Adipose tissue (tissue), 3 donors: ENCODE measurements at regions not wholly inside any gene's neighbourhood (a gene's known extent, or its start where the extent isn't known, plus 50 kb on each side); places are given as distances from the start of the nearest gene placed in this dataset.
"Not testable (repeated sequence)": the region's sequence is repeated elsewhere in the genome, so short reads cannot be mapped to it uniquely, and the experiment has no call there.

Source experiments
- H3K27ac ChIP-seq: one replicate; pipeline ENCODE4 v1.5.1; 2013; ENCODE audit warnings: low read depth, low read length
- WGBS, 3 donors: extraction: QIAGEN DNeasy Blood & Tissue Kit; methylation state at CpG; one replicate each; pipeline ENCODE4 v1.1.7; 2013; 5-methylcytosine and 5-hydroxymethylcytosine counted together
- donor health status: healthy with polysubstance abuse.
- donor health status: Bipolar disorder and iron deficiency.
- donor health status: healthy.

DNA sequence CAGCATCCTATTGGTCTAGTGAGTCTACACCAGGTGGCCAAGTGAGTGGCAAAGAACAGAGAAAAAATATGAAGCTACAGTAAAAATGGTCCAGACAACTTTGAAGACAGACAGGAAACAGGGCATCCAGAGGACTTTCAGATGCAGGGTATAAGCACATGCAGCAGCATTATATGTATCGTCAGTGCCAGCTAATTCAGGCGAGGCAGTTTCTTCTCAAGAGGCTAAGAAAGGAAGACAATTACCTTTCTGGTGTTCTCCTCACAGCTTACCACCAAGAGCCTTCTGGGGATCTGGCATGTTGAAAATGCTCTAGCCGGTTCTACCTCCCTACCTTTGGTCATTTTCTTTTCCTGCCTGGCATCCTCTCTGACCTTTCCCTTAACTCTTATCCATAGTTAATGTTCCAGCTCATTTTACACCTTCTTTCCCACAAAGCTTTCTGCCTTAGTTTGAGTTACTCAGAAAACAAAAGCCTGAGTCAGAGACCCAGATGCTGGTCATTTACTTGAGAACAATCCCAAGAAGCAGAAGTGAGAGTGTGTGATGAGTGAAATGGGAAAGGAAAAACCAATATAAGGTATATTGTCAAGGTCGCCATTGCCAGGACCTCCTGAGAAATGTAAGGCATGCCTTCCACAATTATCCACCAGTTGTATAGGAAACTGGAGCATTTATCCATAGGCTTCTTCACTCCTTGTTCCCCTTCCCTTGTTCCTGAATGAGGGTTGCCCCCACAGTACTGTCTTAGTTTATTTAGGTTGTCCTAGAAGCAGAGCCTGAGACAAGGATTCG lies 444.1 kb downstream of the PLPP3 start:
- 87% methylated on average over 5 of the region's 5 CpGs for WGBS, 3 donors
- no peak overlapping the region for H3K27ac ChIP-seq

DNA sequence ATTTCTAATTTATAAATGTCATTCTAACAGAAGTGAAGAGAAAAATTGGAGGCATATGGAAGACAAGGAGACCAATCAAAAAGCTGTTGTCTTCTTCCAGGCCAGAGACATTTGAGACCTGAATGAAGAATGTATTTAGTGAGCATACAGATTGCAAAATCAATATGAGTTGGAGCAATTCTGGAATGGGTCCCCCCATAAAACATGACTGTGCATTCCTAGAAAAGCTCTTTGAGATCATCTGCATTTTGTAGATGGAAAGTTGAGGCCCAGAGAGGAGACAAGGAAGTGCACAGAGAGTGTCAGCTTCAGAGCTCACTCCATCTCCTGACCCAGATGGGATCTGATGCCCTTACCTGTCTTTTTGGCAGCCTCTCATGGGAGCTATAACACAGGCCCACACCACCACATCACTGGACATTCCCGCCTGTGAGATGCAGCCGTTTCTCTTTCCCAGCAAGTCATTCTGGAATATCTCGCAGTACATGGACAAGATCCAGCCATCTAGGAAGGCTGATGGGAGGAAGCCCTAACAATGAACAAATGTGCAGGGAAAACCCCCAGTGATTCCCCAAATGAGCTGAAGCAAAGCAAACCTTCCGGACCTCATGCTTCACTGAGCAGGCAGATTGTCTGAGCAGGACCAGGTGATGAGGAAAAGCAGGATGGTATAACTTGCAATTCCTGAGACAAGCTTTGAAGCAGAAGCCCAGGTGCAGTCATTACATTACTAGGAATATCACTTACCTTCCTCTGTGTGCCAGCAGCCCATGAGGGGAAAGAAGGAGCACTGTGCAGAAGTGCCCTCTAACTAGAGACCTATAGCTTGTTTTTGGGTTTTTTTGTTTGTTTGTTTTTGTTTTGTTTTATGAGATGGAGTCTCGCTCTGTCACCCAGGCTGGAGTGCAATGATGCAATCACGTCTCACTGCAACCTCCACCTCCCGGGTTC lies 445.6 kb downstream of the PLPP3 start:
- H3K27ac ChIP-seq, result no peak overlapping the region
- 78 to 90% (median 84%) methylated on average over 7 of the region's 7 CpGs for WGBS, 3 donors

DNA sequence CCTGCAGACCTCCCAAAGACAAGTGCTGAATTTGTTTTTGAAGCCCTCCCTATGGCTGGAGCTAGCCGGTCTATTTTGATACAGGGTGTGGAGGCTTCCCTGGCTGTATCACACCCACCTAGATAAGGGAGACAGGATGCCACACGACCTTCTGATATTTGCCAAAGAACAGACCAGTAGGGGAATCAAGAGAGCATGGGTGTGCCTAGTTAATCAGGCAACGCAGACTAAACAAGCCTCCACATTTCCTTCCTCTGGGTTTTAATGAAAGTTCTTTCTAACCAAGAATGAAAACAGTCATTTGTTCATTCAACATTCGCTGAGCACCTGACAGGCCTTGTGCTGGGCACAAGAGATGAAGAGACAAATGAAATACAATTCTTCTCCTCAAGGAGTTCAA lies 446.8 kb downstream of the PLPP3 start:
- no peak overlapping the region for H3K27ac ChIP-seq
- 31 to 63% (median 46%) methylated on average over 4 of the region's 4 CpGs for WGBS, 3 donors

DNA sequence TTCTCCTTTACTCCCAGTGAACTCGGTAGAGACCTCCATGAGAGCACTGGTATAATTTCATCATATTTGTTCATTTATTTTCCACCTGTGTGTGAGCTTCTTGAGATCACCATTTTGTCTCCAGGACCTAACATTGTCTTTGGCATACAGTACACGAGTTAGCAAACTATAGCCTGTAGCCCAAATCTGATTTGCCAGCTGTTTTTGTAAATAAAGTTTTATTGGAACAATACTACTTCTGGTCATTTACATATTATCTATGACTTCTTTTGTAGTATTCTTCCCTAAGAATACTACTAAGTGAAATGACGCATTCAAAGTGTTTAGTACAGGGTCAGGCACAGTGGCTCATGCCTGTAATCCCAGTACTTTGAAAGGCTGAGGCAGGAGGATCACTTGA lies 449.5 kb downstream of the PLPP3 start:
- H3K27ac ChIP-seq, result no peak overlapping the region
- WGBS, 3 donors, result 68 to 91% (median 91%) methylated on average over 3 of the region's 3 CpGs

DNA sequence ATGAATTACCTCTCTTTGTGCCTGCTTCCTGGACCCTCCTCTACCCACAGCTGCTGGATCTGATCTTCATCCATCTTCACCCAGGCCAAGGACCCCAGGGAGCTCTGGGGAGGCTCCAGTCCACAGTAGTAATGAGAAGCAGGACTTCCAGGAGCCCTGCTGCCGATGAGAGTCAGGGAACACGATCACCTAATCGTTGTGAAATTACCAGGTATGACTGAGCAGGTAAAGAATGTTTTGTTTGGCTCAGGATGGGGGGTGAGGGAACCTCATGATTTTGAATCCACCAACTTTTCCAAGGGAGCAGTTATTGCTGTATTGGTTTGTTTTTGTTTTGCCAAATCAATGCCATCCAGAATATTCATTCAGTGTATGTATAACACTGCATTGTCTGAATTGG lies 454.0 kb downstream of the PLPP3 start:
- no peak overlapping the region for H3K27ac ChIP-seq
- 88 to 95% (median 88%) methylated on average over 3 of the region's 3 CpGs for WGBS, 3 donors

DNA sequence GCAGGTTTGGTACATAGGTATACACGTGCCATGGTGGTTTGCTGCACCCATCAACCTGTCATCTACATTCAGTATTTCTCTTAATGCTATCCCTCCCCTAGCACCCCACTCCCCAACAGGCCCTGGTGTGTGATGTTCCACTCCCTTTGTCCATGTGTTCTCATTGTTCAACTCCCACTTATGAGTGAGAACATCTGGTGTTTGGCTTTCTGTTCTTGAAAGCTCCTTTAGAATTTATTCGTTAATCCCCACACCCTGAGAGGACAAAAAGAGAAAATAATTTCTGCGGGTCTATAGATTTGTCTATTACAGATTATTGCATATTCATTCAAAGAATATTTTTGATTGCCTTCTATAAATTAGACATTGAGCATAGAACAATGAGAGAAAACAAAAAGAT lies 455.5 kb downstream of the PLPP3 start:
- whole genome bisulfite sequencing, 3 donors, result 81 to 92% (median 82%) methylated on average over 3 of the region's 3 CpGs
- H3K27ac ChIP-seq, result no peak overlapping the region

DNA sequence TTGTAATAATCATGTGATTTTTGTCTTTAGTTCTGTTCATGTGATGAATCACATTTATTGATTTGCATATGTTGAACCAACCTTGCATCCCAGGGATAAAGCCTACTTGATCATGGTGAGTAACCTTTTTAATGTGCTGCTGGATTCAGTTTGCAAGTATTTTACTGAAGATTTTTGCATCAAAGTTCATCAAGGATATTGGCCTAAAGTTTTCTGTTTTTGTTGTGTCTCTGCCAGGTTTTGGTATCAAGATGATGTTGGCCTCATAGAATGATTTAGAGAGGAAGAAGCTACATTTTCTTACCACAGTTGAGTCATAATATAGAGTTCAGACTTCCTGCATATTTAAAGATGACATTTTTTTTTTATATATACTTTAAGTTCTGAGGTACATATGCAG lies 455.9 kb downstream of the PLPP3 start:
- H3K27ac ChIP-seq, result no peak overlapping the region

DNA sequence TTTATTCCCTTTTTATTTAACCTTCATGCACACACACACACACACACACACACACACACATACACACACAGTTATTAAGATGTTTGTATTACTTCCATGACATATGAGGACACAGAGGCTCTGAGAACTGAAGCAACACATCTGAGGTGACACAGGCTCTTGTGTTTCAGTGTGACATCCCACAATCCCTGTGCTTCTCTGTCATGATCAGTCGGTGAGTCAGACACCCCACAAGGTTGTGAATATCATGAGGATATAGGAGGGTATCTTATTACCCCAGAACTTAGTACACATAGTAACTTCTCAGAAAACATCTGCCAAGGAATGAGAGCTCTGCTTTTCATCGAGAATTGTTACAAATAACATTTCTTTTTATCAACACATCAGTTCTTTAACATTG lies 459.3 kb downstream of the PLPP3 start:
- no peak overlapping the region for H3K27ac ChIP-seq
- WGBS, 3 donors, result 59 to 84% (median 78%) methylated on average over 2 of the region's 2 CpGs

DNA sequence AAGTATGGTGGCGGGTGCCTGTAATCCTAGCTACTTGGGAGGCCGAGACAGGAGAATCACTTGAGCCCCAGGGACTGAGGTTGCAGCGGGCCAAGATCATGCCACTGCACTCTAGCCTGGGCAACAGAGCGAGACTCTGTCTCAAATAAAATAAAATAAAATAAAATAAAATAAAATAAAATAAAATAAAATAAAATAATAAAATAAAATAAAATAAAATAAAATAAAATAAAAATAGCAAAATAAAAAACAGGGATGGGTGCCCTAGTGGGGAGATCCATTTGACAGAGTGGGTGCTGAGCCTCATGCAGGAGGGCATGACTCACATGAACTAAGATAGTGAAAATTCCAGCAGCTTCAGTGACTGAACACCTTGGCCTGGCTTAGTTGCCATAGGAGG lies 460.7 kb downstream of the PLPP3 start:
- 93 to 97% (median 95%) methylated on average over 4 of the region's 4 CpGs for WGBS, 3 donors
- not testable (repeated sequence) for H3K27ac ChIP-seq

DNA sequence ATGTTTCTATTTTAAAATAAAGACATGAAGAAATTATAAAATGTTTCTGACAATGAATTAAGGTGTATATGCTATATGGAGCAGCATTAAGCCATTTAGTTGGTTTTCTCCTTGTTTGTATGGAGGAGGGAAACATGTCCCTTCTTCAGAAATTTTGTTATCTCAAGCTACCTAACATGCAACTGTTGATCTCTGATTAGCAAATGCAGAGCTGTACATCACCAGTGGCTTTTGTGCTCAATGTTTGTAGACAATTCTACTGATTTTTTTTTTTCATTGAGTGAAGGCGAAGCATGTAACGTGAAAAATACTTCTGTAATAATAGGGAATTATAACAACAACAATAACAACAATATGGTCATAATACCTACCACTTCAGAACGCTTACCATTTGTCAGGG lies 463.7 kb downstream of the PLPP3 start:
- WGBS, 3 donors, result 88 to 92% (median 91%) methylated on average over 3 of the region's 3 CpGs
- no peak overlapping the region for H3K27ac ChIP-seq

DNA sequence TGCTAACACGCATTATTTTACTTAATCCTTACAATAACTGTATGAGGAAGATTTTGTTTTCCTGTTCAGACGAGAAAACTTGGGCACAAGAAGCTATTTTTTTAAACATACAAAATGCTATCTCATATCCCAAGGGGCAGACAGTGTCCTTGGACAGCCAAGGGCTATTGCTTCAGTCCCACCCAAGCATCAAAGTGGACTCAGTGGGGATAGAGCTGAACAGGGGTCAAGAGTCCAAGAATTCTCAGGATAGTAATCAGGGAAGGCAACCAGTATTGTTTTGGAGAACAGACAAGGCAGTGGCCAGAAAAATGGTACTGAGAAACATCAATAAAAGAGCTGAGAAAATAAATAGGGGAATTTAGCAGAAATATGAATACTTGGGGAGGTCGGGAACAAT lies 465.7 kb downstream of the PLPP3 start:
- H3K27ac ChIP-seq, result no peak overlapping the region

DNA sequence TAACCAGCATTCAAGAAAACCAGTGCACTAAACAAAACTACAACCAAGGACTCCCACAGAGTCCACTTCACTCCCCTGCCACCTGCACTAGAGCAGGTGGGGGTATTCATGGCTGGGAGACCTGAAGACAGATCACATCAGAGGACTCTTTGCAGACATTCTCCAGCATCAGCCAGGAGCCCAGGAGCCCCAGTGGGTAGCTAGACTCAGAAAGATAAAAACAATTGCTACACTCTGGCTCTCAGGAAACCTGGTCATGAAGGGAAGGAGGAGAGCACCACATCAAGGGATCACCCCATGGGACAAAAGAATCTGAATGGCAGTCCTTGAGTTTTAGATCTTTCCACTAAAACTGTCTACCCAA lies 472.1 kb downstream of the PLPP3 start:
- no peak overlapping the region for H3K27ac ChIP-seq

More for the DNA sequence above, 465.7 kb downstream of the PLPP3 start:
- WGBS, 3 donors, result 66 to 74% (median 71%) methylated on average over 3 of the region's 3 CpGs

DNA sequence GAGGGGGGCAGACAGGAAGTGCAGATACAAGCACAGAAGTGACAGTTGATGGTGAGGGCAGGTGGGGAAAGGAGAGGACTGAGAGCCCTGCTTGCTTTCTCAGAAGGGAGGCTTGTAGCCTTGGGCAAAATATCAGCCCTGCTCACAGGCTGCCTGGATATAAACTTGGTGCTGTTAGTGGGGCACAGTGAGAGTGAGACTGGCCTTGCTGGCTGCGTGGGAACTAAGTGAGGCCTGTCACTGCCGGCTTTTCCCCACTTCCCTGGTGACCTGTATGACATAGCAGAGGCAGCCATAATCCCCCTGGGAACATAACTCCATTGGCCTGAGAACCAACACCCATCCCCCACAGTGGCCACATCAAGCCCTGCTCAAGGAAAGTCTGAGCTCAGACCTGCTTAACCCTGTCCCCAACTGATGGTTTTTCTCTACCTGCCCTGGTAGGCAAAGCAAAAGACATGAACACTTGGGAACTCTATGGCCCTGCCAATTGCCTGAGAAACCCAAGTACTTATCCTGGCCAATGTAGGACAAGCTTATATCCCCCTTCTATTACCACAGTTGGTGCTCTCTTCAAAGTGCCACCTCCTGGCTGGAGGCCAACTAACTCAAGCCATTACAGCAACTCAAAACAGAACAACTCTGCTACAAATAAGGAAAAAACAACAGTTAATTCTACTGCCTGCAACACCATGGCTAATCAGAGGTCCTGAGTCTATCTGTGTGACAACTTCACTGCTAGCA lies 472.7 kb downstream of the PLPP3 start:
- H3K27ac ChIP-seq, result no peak overlapping the region
- WGBS, 3 donors, result 82 to 88% (median 83%) methylated on average over 2 of the region's 2 CpGs

DNA sequence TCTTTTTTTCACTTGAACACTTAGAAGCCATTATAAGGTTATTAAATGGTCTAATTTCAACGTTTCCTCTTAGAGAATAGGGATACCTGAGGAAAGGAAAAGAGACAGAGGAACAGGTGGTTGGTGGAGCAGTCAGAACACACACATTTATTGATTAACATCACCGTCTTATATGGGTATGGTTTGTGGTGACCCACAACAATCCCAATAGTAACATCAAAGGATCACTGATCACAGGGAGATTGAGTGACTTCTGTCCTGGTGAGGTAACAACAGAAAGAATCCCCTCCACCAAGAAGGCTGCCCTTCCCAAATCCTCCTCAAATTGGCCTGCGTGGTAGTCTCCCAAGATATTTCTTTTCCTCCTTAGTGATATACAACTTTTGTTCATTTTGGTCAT lies 474.0 kb downstream of the PLPP3 start:
- H3K27ac ChIP-seq, result no peak overlapping the region
- 72 to 89% (median 88%) methylated on average over 3 of the region's 3 CpGs for WGBS, 3 donors

DNA sequence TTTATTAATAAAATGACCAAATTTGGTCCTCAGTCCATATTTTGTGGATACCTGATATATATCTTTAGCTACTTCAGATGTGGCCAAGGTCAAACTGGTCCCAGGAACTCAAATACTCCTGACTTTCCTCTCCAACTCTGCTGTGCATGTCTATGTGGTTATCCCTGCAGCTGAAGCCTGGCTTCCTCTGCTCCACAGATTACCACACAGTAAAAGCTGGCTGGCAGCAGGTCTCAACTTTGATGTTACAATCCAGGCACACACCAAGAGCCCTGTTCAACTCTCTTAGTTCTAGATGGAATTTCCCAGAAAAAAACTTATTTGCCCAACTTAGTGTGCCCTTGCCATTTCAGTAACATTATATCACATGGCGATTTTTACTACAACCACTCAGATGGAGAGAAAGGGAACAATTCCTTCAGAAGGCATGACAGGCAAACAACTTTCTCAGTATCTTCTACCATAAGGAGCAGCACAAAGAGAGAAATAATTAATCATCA lies 479.5 kb downstream of the PLPP3 start:
- no peak overlapping the region for H3K27ac ChIP-seq
- WGBS, 3 donors, result 94 to 98% (median 97%) methylated on average over 1 of the region's 1 CpG

DNA sequence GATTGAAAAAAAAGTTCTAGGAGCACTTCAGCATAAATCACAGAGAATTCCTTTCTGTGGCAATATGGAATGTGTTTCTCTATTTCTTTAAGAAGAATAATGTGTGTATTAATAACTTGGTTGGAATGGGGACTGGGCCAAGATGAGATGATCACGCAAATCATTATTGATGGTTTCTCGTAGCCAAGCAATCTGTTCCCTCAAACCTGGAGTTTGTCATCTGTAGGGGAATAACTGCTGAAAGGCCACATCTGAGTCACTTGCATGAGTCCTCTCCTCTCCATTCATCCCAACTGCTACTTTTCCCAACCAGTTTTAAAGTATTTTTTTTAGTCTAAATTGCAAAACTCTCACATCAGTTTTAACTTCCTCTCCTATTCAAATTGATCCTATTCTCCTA lies 480.4 kb downstream of the PLPP3 start:
- WGBS, 3 donors, result 63 to 75% (median 75%) methylated on average over 2 of the region's 2 CpGs
- no peak overlapping the region for H3K27ac ChIP-seq

DNA sequence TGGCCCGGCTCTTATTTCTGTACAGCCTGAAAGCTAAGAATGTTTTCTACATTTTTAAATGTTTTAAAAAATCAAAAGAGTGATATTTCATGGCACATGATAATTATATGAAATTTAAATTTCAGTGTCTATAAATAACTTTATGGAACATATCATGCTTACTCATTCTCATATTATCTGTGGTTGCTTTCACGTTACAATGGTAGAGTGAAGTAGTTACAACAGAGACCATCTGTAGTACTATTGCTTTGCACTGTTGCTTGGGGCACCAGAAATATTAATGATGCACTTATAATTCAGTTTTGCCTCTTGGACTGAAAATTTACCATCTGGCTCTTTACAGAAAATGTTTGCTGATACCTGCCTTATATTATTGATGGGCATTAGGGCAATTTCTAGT lies 481.6 kb downstream of the PLPP3 start:
- WGBS, 3 donors, result 88 to 96% (median 91%) methylated on average over 2 of the region's 2 CpGs
- no peak overlapping the region for H3K27ac ChIP-seq

DNA sequence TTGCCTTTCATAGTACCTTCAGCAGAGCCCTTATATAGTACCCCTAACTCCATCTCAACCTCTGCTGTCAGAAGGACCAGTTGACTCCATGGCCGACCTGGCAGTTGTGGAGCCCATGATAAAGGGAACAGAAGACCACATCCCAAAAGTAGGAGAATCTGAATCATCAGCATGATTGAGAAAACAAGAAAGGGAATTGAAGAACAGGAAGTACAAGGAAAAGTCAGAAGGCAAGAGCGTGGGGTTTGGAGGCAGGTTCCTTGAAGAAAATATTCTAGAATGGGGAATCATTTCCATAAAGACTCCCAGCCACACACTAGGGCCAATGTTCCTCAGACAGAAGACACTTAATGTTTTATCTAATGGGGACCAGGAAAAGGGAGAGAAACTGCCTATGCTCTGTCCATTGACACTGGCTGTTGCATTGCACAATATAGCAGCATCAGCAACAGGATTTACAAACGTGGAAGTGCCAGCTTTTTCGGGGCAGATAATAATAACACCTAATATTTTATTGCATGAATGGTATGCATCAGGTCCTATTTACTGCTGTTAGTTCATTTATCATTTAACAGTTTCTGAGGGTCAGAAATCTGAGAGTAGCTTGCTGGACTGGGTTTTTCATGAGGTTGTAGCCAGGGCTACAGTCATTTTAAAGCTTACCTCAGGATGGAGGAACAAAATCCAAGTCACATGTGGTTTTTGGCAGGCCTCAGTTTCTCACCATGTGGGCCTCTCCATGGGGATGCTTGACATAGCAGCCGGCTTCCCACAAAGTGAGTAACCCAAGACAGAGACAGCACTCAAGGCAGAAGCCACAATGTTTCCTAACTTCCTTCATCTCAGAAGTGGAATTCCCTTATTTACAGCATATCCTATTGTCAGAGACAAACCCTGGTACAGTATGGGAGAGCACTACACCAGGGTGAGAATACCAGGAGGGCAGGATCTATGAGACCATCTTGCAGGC lies 483.4 kb downstream of the PLPP3 start:
- WGBS, 3 donors, result 57 to 71% (median 60%) methylated on average over 5 of the region's 5 CpGs
- H3K27ac ChIP-seq, result no peak overlapping the region
